GM23338 (cell line): ENCODE measurements at regions not wholly inside any gene's neighbourhood (a gene's known extent, or its start where the extent isn't known, plus 50 kb on each side); places are given as distances from the start of the nearest gene placed in this dataset.

Source experiments
- ATAC-seq: fragments of 200-7000 bp; cut with Tn5 transposase; 3 replicates; pipeline ENCODE4 v1.9.1; 2020
- DNase-seq: peaks from one replicate; pipeline ENCODE4 v3.0.0-alpha.2; 2015; ENCODE audit warnings: low spot score
- H2AFZ ChIP-seq: fragments of 200-600 bp; sonication (generic); 2 replicates; pipeline ENCODE4 v1.8.0; 2016; ENCODE audit warnings: antibody characterized with exemption, mild to moderate bottlenecking, moderate library complexity
- H3F3A ChIP-seq: fragments of 200-600 bp; sonication (generic); replicated peaks from 2 replicates; pipeline ENCODE4 v1.8.0; 2017; ENCODE audit warnings: antibody characterized with exemption, mixed run types, low read depth
- H3K27ac ChIP-seq: fragments of 200-600 bp; sonication (generic); 2 replicates; pipeline ENCODE4 v1.6.1; 2016; ENCODE audit warnings: low read depth
- H3K27me3 ChIP-seq: fragments of 200-600 bp; sonication (generic); 2 replicates; pipeline ENCODE4 v1.8.0; 2016; ENCODE audit warnings: mild to moderate bottlenecking, mixed run types, moderate library complexity; ENCODE audit not compliant: insufficient read depth
- H3K36me3 ChIP-seq: fragments of 200-600 bp; sonication (generic); 2 replicates; pipeline ENCODE4 v1.8.0; 2016; ENCODE audit warnings: mild to moderate bottlenecking; ENCODE audit not compliant: insufficient read depth
- H3K4me1 ChIP-seq: fragments of 200-600 bp; sonication (generic); 2 replicates; pipeline ENCODE4 v1.8.0; 2016; ENCODE audit warnings: mild to moderate bottlenecking, moderate library complexity; ENCODE audit not compliant: insufficient read depth
- H3K4me2 ChIP-seq: fragments of 200-600 bp; sonication (generic); 2 replicates; pipeline ENCODE4 v1.7.1; 2017; ENCODE audit warnings: mixed run types
- H3K4me3 ChIP-seq: fragments of 200-600 bp; sonication (generic); 2 replicates; pipeline ENCODE4 v1.6.1; 2016; ENCODE audit warnings: mixed run types
- H3K79me2 ChIP-seq: fragments of 200-600 bp; sonication (generic); replicated peaks from 2 replicates; pipeline ENCODE4 v1.8.0; 2017; ENCODE audit warnings: mild to moderate bottlenecking; ENCODE audit not compliant: insufficient read depth
- H3K9me2 ChIP-seq: fragments of 200-600 bp; sonication (generic); 2 replicates; pipeline ENCODE4 v1.8.0; 2017; ENCODE audit not compliant: insufficient read depth
- H4K20me1 ChIP-seq: fragments of 200-600 bp; sonication (generic); replicated peaks from 2 replicates; pipeline ENCODE4 v1.8.0; 2017; ENCODE audit warnings: mild to moderate bottlenecking; ENCODE audit not compliant: insufficient read depth
- H3K27ac Mint-ChIP-seq: 2 replicates; pipeline ENCODE4 v1.8.0; 2020; ENCODE audit warnings: inconsistent platforms, mild to moderate bottlenecking, moderate library complexity, mixed read lengths
- H3K27me3 Mint-ChIP-seq: 3 replicates; pipeline ENCODE4 v1.8.0; 2022; ENCODE audit warnings: low read depth, mild to moderate bottlenecking, moderate library complexity, mixed read lengths, inconsistent platforms; ENCODE audit not compliant: insufficient read depth, poor library complexity
- H3K36me3 Mint-ChIP-seq: 3 replicates; pipeline ENCODE4 v1.8.0; 2021; ENCODE audit warnings: low read depth, mild to moderate bottlenecking, inconsistent platforms, moderate library complexity, mixed read lengths
- H3K4me1 Mint-ChIP-seq: 3 replicates; pipeline ENCODE4 v1.8.0; 2020; ENCODE audit warnings: mild to moderate bottlenecking, inconsistent platforms, mixed read lengths
- H3K4me3 Mint-ChIP-seq: 3 replicates; pipeline ENCODE4 v1.8.0; 2021; ENCODE audit warnings: moderate library complexity, mild to moderate bottlenecking, inconsistent platforms, mixed read lengths
- H3K9me3 Mint-ChIP-seq: 3 replicates; pipeline ENCODE4 v1.8.0; 2020; ENCODE audit warnings: moderate library complexity, mild to moderate bottlenecking, inconsistent platforms, mixed read lengths
- CREB1 ChIP-seq: fragments of 250-450 bp; sonication (Bioruptor Pico); IDR thresholded peaks from 2 replicates; pipeline ENCODE4 v1.5.0; 2020; ENCODE audit warnings: low read depth, mild to moderate bottlenecking, moderate library complexity
- CTCF ChIP-seq, 2 experiments: fragments of 200-600 bp in 1 of 2; sonication (generic) in 1 of 2; conservative IDR thresholded peaks; 2 replicates each; pipeline versions ENCODE4 v1.5.1 to v1.6.1; 2016 to 2017; ENCODE audit warnings: antibody characterized with exemption in 2 of 2, low read depth in 2 of 2, mild to moderate bottlenecking in 2 of 2, moderate library complexity in 1 of 2
- ETS1 ChIP-seq: IDR thresholded peaks from 2 replicates; pipeline ENCODE4 v1.6.1; 2016; ENCODE audit warnings: antibody characterized with exemption
- EZH2 ChIP-seq: fragments of 200-600 bp; sonication (generic); IDR thresholded peaks from one replicate; pipeline ENCODE4 v1.8.0; 2017; ENCODE audit warnings: antibody characterized with exemption, mild to moderate bottlenecking, low read depth; ENCODE audit not compliant: unreplicated experiment
- EZH2phosphoT487 ChIP-seq: fragments of 200-600 bp; sonication (generic); IDR thresholded peaks from one replicate; pipeline ENCODE4 v1.8.1; 2018; ENCODE audit warnings: antibody characterized with exemption; ENCODE audit not compliant: unreplicated experiment
- JUNB ChIP-seq: IDR thresholded peaks from one replicate; pipeline ENCODE4 v1.6.1; 2016; ENCODE audit warnings: antibody characterized with exemption; ENCODE audit not compliant: unreplicated experiment
- NANOG ChIP-seq: IDR thresholded peaks from 2 replicates; pipeline ENCODE4 v1.6.1; 2016; ENCODE audit warnings: antibody characterized with exemption, borderline replicate concordance
- POLR2AphosphoS5 ChIP-seq: IDR thresholded peaks from 2 replicates; pipeline ENCODE4 v1.6.1; 2016; ENCODE audit warnings: antibody characterized with exemption, low read depth
- STAT1 ChIP-seq: IDR thresholded peaks from one replicate; pipeline ENCODE4 v1.6.1; 2016; ENCODE audit warnings: antibody characterized with exemption; ENCODE audit not compliant: unreplicated experiment
- ZNF114 ChIP-seq: fragments of 250-450 bp; sonication (Bioruptor Pico); IDR thresholded peaks from 2 replicates; pipeline ENCODE4 v1.5.0; 2020; ENCODE audit warnings: mild to moderate bottlenecking, moderate library complexity
- ZNF331 ChIP-seq: fragments of 250-450 bp; sonication (Bioruptor Pico); IDR thresholded peaks from 2 replicates; pipeline ENCODE4 v1.5.0; 2020; ENCODE audit warnings: low read depth, mild to moderate bottlenecking, moderate library complexity
- TF ChIP-seq, protein P1 (sequence below): IDR thresholded peaks from one replicate; pipeline ENCODE4 v1.6.1; 2018; ENCODE audit warnings: antibody characterized with exemption; ENCODE audit not compliant: unreplicated experiment
- TF ChIP-seq, protein P2 (sequence below): fragments of 250-450 bp; sonication (Bioruptor Pico); IDR thresholded peaks from 2 replicates; pipeline ENCODE4 v1.5.0; 2020; ENCODE audit warnings: mild to moderate bottlenecking, moderate library complexity

GRCh38 chr11:121376130-121376529 is 76.0 kb upstream of the SORL1 start:
- Histone ChIP-seq H3K27me3 (no peaks in the 10 kb centered on the region), H3K4me3 (no peak overlapping the region), H3K79me2 (no peaks in the 10 kb centered on the region; the same call in 1 of the 2 replicates), H3K9me2 (peaks cover 7% of the 10 kb centered on the region), H3K4me1 (peaks cover 51% of the 10 kb centered on the region), H4K20me1 (no peaks in the 10 kb centered on the region), H3K36me3 (no peaks in the 10 kb centered on the region), H2AFZ (no peak overlapping the region), H3K27ac (no peak overlapping the region), H3K4me2 (no peak overlapping the region), H3F3A (peaks cover 20% of the 10 kb centered on the region)
- no peaks in the 10 kb centered on the region for H3K27me3 Mint-ChIP-seq
- ATAC-seq, result no peak
- no peak overlapping the region for H3K27ac Mint-ChIP-seq
- peaks cover 56% of the 10 kb centered on the region for H3K4me1 Mint-ChIP-seq
- DNase-seq, result no peak
- H3K36me3 Mint-ChIP-seq, result no peaks in the 10 kb centered on the region
- H3K9me3 Mint-ChIP-seq, result no peaks in the 10 kb centered on the region
- no peak for TF ChIP-seq NANOG
- no peak for TF ChIP-seq CREB1
- TF ChIP-seq ZNF114 (CRISPR knock-in tag), result no peak
- TF ChIP-seq POLR2AphosphoS5, result no peak
- no peak for TF ChIP-seq STAT1
- TF ChIP-seq ETS1, result no peak
- no peak for TF ChIP-seq JUNB
- TF ChIP-seq, protein P1, sequence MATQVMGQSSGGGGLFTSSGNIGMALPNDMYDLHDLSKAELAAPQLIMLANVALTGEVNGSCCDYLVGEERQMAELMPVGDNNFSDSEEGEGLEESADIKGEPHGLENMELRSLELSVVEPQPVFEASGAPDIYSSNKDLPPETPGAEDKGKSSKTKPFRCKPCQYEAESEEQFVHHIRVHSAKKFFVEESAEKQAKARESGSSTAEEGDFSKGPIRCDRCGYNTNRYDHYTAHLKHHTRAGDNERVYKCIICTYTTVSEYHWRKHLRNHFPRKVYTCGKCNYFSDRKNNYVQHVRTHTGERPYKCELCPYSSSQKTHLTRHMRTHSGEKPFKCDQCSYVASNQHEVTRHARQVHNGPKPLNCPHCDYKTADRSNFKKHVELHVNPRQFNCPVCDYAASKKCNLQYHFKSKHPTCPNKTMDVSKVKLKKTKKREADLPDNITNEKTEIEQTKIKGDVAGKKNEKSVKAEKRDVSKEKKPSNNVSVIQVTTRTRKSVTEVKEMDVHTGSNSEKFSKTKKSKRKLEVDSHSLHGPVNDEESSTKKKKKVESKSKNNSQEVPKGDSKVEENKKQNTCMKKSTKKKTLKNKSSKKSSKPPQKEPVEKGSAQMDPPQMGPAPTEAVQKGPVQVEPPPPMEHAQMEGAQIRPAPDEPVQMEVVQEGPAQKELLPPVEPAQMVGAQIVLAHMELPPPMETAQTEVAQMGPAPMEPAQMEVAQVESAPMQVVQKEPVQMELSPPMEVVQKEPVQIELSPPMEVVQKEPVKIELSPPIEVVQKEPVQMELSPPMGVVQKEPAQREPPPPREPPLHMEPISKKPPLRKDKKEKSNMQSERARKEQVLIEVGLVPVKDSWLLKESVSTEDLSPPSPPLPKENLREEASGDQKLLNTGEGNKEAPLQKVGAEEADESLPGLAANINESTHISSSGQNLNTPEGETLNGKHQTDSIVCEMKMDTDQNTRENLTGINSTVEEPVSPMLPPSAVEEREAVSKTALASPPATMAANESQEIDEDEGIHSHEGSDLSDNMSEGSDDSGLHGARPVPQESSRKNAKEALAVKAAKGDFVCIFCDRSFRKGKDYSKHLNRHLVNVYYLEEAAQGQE, result no peak
- TF ChIP-seq ZNF331, result no peak
- TF ChIP-seq CTCF (conservative IDR thresholded peaks at IDR 0.05; ENCODE audit: low read depth in 2 of 2), result no peak
- TF ChIP-seq, protein P2, sequence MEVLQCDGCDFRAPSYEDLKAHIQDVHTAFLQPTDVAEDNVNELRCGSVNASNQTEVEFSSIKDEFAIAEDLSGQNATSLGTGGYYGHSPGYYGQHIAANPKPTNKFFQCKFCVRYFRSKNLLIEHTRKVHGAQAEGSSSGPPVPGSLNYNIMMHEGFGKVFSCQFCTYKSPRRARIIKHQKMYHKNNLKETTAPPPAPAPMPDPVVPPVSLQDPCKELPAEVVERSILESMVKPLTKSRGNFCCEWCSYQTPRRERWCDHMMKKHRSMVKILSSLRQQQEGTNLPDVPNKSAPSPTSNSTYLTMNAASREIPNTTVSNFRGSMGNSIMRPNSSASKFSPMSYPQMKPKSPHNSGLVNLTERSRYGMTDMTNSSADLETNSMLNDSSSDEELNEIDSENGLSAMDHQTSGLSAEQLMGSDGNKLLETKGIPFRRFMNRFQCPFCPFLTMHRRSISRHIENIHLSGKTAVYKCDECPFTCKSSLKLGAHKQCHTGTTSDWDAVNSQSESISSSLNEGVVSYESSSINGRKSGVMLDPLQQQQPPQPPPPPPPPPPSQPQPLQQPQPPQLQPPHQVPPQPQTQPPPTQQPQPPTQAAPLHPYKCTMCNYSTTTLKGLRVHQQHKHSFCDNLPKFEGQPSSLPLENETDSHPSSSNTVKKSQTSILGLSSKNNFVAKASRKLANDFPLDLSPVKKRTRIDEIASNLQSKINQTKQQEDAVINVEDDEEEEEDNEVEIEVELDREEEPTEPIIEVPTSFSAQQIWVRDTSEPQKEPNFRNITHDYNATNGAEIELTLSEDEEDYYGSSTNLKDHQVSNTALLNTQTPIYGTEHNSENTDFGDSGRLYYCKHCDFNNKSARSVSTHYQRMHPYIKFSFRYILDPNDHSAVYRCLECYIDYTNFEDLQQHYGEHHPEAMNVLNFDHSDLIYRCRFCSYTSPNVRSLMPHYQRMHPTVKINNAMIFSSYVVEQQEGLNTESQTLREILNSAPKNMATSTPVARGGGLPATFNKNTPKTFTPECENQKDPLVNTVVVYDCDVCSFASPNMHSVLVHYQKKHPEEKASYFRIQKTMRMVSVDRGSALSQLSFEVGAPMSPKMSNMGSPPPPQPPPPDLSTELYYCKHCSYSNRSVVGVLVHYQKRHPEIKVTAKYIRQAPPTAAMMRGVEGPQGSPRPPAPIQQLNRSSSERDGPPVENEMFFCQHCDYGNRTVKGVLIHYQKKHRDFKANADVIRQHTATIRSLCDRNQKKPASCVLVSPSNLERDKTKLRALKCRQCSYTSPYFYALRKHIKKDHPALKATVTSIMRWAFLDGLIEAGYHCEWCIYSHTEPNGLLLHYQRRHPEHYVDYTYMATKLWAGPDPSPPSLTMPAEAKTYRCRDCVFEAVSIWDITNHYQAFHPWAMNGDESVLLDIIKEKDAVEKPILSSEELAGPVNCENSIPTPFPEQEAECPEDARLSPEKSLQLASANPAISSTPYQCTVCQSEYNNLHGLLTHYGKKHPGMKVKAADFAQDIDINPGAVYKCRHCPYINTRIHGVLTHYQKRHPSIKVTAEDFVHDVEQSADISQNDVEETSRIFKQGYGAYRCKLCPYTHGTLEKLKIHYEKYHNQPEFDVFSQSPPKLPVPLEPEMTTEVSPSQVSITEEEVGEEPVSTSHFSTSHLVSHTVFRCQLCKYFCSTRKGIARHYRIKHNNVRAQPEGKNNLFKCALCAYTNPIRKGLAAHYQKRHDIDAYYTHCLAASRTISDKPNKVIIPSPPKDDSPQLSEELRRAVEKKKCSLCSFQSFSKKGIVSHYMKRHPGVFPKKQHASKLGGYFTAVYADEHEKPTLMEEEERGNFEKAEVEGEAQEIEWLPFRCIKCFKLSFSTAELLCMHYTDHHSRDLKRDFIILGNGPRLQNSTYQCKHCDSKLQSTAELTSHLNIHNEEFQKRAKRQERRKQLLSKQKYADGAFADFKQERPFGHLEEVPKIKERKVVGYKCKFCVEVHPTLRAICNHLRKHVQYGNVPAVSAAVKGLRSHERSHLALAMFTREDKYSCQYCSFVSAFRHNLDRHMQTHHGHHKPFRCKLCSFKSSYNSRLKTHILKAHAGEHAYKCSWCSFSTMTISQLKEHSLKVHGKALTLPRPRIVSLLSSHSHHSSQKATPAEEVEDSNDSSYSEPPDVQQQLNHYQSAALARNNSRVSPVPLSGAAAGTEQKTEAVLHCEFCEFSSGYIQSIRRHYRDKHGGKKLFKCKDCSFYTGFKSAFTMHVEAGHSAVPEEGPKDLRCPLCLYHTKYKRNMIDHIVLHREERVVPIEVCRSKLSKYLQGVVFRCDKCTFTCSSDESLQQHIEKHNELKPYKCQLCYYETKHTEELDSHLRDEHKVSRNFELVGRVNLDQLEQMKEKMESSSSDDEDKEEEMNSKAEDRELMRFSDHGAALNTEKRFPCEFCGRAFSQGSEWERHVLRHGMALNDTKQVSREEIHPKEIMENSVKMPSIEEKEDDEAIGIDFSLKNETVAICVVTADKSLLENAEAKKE (CRISPR knock-in tag), result no peak
- no peak for TF ChIP-seq EZH2
- no peak for TF ChIP-seq EZH2phosphoT487
- no peak overlapping the region for H3K4me3 Mint-ChIP-seq
